HAP-1 (cell line): ENCODE measurements at regions not wholly inside any gene's neighbourhood (a gene's known extent, or its start where the extent isn't known, plus 50 kb on each side); places are given as distances from the start of the nearest gene placed in this dataset.
"Not testable (repeated sequence)": the region's sequence is repeated elsewhere in the genome, so short reads cannot be mapped to it uniquely, and the experiment has no call there.

ENCODE experiments used
- DNase-seq, 2 experiments: peaks; one replicate each; pipeline ENCODE4 v3.0.0-alpha.2; 2016 to 2020; ENCODE audit warnings: low spot score in 2 of 2
- H3K27me3 ChIP-seq: fragments of 250-450 bp; sonication (Bioruptor Pico); 2 replicates; pipeline ENCODE4 v1.5.1; 2020; ENCODE audit warnings: low read depth, mild to moderate bottlenecking, moderate library complexity
- H3K36me3 ChIP-seq: fragments of 250-450 bp; sonication (Bioruptor Pico); replicated peaks from 2 replicates; pipeline ENCODE4 v1.5.1; 2020; ENCODE audit warnings: mild to moderate bottlenecking
- H3K4me1 ChIP-seq: fragments of 250-450 bp; sonication (Bioruptor Pico); 2 replicates; pipeline ENCODE4 v1.5.1; 2020; ENCODE audit warnings: mild to moderate bottlenecking
- H3K4me3 ChIP-seq: fragments of 250-450 bp; sonication (Bioruptor Pico); 2 replicates; pipeline ENCODE4 v1.5.1; 2020; ENCODE audit warnings: mild to moderate bottlenecking, moderate library complexity
- H3K9me3 ChIP-seq: fragments of 250-450 bp; sonication (Bioruptor Pico); 2 replicates; pipeline ENCODE4 v1.5.1; 2020; ENCODE audit warnings: mild to moderate bottlenecking, moderate library complexity
- in situ Hi-C: fragments of 300-500 bp; cut with MboI; formaldehyde crosslinking; loops from 3 replicates; pipeline ENCODE4 v1.14.3; 2020; ENCODE audit warnings: low sequenced_read_pairs, inconsistent platforms, mixed read lengths

GRCh38 chr11:29119707-29120618 lies 896.9 kb downstream of the KCNA4 start:
- Histone ChIP-seq H3K4me3 (no peak overlapping the region), H3K9me3 (no peaks in the 10 kb centered on the region), H3K4me1 (no peaks in the 10 kb centered on the region), H3K27me3 (no peaks in the 10 kb centered on the region), H3K36me3 (no peaks in the 10 kb centered on the region)
- in situ Hi-C loops: no loop called here
- no peak for DNase-seq

GRCh38 chr11:29119116-29119515 lies 897.7 kb downstream of the KCNA4 start:
- in situ Hi-C loops: no loop called here
- H3K4me1 ChIP-seq: no peaks in the 10 kb centered on the region
- H3K9me3 ChIP-seq: no peaks in the 10 kb centered on the region
- H3K27me3 ChIP-seq: no peaks in the 10 kb centered on the region
- DNase-seq: no peak
- no peaks in the 10 kb centered on the region for H3K36me3 ChIP-seq
- H3K4me3 ChIP-seq: no peak overlapping the region

- H3K4me1 ChIP-seq: no peaks in the 10 kb centered on the region
- no peaks in the 10 kb centered on the region for H3K27me3 ChIP-seq
- no peaks in the 10 kb centered on the region for H3K36me3 ChIP-seq
- no peaks in the 10 kb centered on the region for H3K9me3 ChIP-seq
- in situ Hi-C loops: no loop called here
- H3K4me3 ChIP-seq: no peak overlapping the region
- no peak for DNase-seq
Observed at GRCh38 chr11:29100967-29101366, 915.9 kb downstream of the KCNA4 start.

GRCh38 chr11:29095821-29096220 lies 921.0 kb downstream of the KCNA4 start:
- no peak for DNase-seq
- Histone ChIP-seq H3K27me3 (no peaks in the 10 kb centered on the region), H3K4me1 (no peaks in the 10 kb centered on the region), H3K9me3 (no peaks in the 10 kb centered on the region), H3K4me3 (no peak overlapping the region), H3K36me3 (no peaks in the 10 kb centered on the region)
- in situ Hi-C loops: no loop called here

DNA sequence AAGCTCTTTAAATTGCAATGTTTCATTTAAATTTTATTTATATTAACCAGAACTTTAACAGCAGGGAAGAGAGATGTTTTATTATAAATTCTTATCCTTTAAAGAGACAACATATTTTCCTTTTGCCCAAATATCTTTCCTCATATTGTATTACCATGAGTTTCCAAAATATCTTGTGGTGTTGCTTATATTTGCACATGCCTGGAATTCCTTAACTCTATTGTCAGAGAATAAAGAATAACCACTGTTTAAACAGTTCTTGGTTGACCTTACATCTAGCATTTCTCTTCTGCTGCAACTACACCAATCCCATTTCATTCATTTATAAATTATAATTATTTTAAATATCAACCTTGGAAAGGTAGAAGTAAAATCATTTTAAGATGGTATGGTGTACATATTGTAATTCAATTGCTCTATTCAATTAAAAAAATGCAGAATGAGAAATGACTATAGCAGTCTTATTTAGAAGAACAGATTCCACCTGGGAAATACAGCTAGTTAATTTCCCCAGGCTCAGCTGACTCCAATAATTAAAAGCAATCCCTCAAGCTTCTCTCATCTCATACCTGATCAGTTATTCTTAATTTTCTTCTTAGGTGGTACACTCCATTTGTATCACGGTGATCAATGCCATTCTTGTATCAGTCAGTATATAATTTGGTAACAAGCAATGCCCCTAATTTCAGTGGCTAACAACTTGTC lies 923.3 kb downstream of the KCNA4 start:
- no peaks in the 10 kb centered on the region for H3K27me3 ChIP-seq
- H3K36me3 ChIP-seq: no peaks in the 10 kb centered on the region
- no peak overlapping the region for H3K4me3 ChIP-seq
- in situ Hi-C loops: no loop called here
- H3K4me1 ChIP-seq: no peaks in the 10 kb centered on the region
- no peaks in the 10 kb centered on the region for H3K9me3 ChIP-seq
- DNase-seq: no peak

GRCh38 chr11:29087200-29087812 lies 929.5 kb downstream of the KCNA4 start:
- Histone ChIP-seq H3K4me1 (no peaks in the 10 kb centered on the region), H3K27me3 (no peaks in the 10 kb centered on the region), H3K36me3 (no peaks in the 10 kb centered on the region), H3K9me3 (no peaks in the 10 kb centered on the region), H3K4me3 (no peak overlapping the region)
- in situ Hi-C loops: no loop called here
- no peak for DNase-seq

GRCh38 chr11:29075726-29076125 lies 941.1 kb downstream of the KCNA4 start:
- Histone ChIP-seq H3K4me3 (no peak overlapping the region), H3K27me3 (no peaks in the 10 kb centered on the region), H3K4me1 (no peaks in the 10 kb centered on the region), H3K36me3 (no peaks in the 10 kb centered on the region), H3K9me3 (no peaks in the 10 kb centered on the region)
- DNase-seq: no peak
- in situ Hi-C loops: no loop called here

DNA sequence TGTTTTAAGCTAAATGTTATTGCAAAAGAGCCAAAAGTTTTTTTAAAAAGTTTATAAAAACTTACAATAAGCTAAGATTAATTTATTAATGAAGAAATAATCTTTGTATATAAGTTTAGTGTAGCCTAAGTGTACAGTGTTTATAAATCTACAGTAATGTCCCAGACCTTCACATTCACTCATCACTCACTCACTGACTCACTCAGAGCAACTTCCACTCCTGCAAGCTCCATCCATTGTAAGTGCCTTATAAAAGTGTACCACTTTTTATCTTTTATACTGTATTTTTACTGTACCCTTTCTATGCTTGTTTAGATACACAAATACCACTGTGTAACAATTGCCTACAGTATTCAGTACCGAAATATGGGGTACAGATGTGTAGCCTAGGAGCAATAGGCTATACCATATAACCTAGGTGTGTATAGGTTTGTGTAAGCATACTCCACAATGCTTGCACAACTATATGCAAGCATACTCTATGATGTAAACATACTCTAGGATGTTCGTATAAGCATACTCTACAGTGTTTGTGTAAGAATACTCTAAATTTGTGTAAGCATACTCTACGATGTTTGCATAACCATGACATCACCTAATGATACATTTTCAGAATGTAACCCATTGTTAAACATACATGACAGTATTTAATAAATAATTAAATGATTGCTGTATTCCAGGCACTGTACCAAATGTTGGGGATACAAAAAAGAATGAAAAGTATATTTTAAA lies 953.0 kb downstream of the KCNA4 start:
- no peaks in the 10 kb centered on the region for H3K27me3 ChIP-seq
- H3K9me3 ChIP-seq: no peaks in the 10 kb centered on the region
- no peak overlapping the region for H3K4me3 ChIP-seq
- no peak for DNase-seq
- H3K36me3 ChIP-seq: no peaks in the 10 kb centered on the region
- no peaks in the 10 kb centered on the region for H3K4me1 ChIP-seq
- in situ Hi-C loops: no loop called here

DNA sequence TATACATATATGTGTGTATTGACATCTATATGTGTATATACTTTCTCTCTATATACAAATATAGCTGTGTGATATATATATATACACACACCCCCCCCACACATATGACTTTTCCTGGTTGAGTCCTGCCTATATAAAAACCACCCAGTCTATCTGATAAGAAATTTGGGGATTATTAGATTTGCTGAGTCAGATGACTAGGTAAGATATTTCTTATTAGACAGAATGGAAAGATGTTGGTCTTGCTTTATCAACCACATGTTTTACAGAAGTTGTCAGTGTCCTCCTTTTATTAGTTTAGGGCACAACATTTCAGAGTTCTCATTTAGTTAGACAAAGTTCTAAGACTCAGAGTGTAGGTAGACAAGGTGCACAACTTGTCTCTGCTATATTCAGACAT lies 953.3 kb downstream of the METTL15 start:
- no peaks in the 10 kb centered on the region for H3K36me3 ChIP-seq
- in situ Hi-C loops: no loop called here

GRCh38 chr11:29056487-29056886 lies 948.3 kb downstream of the METTL15 start:
- H3K27me3 ChIP-seq, H3K4me3 ChIP-seq, H3K4me1 ChIP-seq, in situ Hi-C loops, H3K36me3 ChIP-seq, DNase-seq, H3K9me3 ChIP-seq: not testable (repeated sequence)

More for the DNA sequence above, 953.3 kb downstream of the METTL15 start:
- Histone ChIP-seq H3K4me1 (no peaks in the 10 kb centered on the region), H3K4me3 (no peak overlapping the region), H3K27me3 (no peaks in the 10 kb centered on the region), H3K9me3 (no peaks in the 10 kb centered on the region)
- no peak for DNase-seq

- H3K4me1 ChIP-seq: no peaks in the 10 kb centered on the region
- H3K9me3 ChIP-seq: no peaks in the 10 kb centered on the region
- DNase-seq: no peak
- no peak overlapping the region for H3K4me3 ChIP-seq
- no peaks in the 10 kb centered on the region for H3K27me3 ChIP-seq
- no peaks in the 10 kb centered on the region for H3K36me3 ChIP-seq
- in situ Hi-C loops: no loop called here
Observed at GRCh38 chr11:29051935-29052334, 943.7 kb downstream of the METTL15 start.

DNA sequence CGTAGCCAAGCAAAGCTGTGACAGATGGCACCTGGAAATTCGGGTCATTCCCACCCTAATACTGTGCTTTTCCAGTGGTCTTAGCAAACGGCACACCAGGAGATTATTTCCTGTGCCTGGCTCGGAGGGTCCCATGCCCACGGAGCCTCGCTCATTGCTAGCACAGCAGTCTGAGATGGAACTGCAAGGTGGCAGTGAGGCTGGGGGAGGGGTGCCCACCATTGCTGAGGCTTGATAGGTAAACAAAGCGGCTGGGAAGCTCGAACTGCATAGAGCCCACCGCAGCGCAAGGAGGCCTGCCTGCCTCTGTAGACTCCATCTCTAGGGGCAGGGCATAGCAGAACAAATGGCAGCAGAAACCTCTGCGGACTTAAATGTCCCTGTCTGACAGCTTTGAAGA lies 942.8 kb downstream of the METTL15 start:
- H3K4me1 ChIP-seq, H3K4me3 ChIP-seq, H3K36me3 ChIP-seq, in situ Hi-C loops, DNase-seq, H3K9me3 ChIP-seq, H3K27me3 ChIP-seq: not testable (repeated sequence)

- H3K4me1 ChIP-seq: no peaks in the 10 kb centered on the region
- no peaks in the 10 kb centered on the region for H3K9me3 ChIP-seq
- DNase-seq: no peak
- in situ Hi-C loops: no loop called here
- no peaks in the 10 kb centered on the region for H3K27me3 ChIP-seq
- H3K4me3 ChIP-seq: no peak overlapping the region
- no peaks in the 10 kb centered on the region for H3K36me3 ChIP-seq
Observed at GRCh38 chr11:29040489-29040888, 932.3 kb downstream of the METTL15 start.
